ENCODE measurements at regions not wholly inside any gene's neighbourhood (a gene's known extent, or its start where the extent isn't known, plus 50 kb on each side); places are given as distances from the start of the nearest gene placed in this dataset.

GRCh38 chr22:47374901-47375575 is 612.6 kb downstream of the TBC1D22A start:
- no peaks in the 10 kb centered on the region for H3K27me3 ChIP-seq
- TF ChIP-seq CTCF (IDR thresholded peaks at IDR 0.05; ENCODE audit: low read depth, low read length): no peak

GRCh38 chr22:47374273-47374771 is 611.9 kb downstream of the TBC1D22A start:
- Histone ChIP-seq H3K36me3 (no peaks in the 10 kb centered on the region), H3K4me3 (no peak overlapping the region), H3K4me1 (ENCODE audit: low read depth) (no peaks in the 10 kb centered on the region), H3K27ac (no peak overlapping the region), H3K9me3 (ENCODE audit: low read depth) (no peaks in the 10 kb centered on the region), H3K27me3 (no peaks in the 10 kb centered on the region)
- no peak for DNase-seq (ENCODE audit: low read depth in 1 of 2, low spot score in 1 of 2)
- no peak for TF ChIP-seq CTCF (IDR thresholded peaks at IDR 0.05; ENCODE audit: low read depth, low read length)

More at GRCh38 chr22:47374901-47375575, 612.6 kb downstream of the TBC1D22A start:
- Histone ChIP-seq H3K4me3 (no peak overlapping the region), H3K9me3 (ENCODE audit: low read depth) (no peaks in the 10 kb centered on the region), H3K36me3 (no peaks in the 10 kb centered on the region), H3K4me1 (ENCODE audit: low read depth) (no peaks in the 10 kb centered on the region), H3K27ac (no peak overlapping the region)
- no peak for DNase-seq (ENCODE audit: low read depth in 1 of 2, low spot score in 1 of 2)

GRCh38 chr22:47373648-47374272 is 611.3 kb downstream of the TBC1D22A start:
- H3K27ac ChIP-seq: no peak overlapping the region
- DNase-seq (ENCODE audit: low read depth in 1 of 2, low spot score in 1 of 2): no peak
- no peaks in the 10 kb centered on the region for H3K36me3 ChIP-seq
- no peaks in the 10 kb centered on the region for H3K27me3 ChIP-seq
- TF ChIP-seq CTCF (IDR thresholded peaks at IDR 0.05; ENCODE audit: low read depth, low read length): no peak
- H3K4me1 ChIP-seq (ENCODE audit: low read depth): no peaks in the 10 kb centered on the region
- no peak overlapping the region for H3K4me3 ChIP-seq
- H3K9me3 ChIP-seq (ENCODE audit: low read depth): no peaks in the 10 kb centered on the region

- Histone ChIP-seq H3K27ac (no peak overlapping the region), H3K4me3 (no peak overlapping the region), H3K4me1 (ENCODE audit: low read depth) (no peaks in the 10 kb centered on the region), H3K27me3 (no peaks in the 10 kb centered on the region), H3K36me3 (no peaks in the 10 kb centered on the region), H3K9me3 (ENCODE audit: low read depth) (no peaks in the 10 kb centered on the region)
- TF ChIP-seq CTCF (IDR thresholded peaks at IDR 0.05; ENCODE audit: low read depth, low read length): no peak
- DNase-seq (ENCODE audit: low read depth in 1 of 2, low spot score in 1 of 2): no peak
Measured at GRCh38 chr22:47372596-47373385, 610.3 kb downstream of the TBC1D22A start.

- peaks cover 2% of the 10 kb centered on the region for H3K9me3 ChIP-seq (ENCODE audit: low read depth)
- no peak for TF ChIP-seq CTCF (IDR thresholded peaks at IDR 0.05; ENCODE audit: low read depth, low read length)
- H3K36me3 ChIP-seq: no peaks in the 10 kb centered on the region
- DNase-seq (ENCODE audit: low read depth in 1 of 2, low spot score in 1 of 2): no peak
- no peaks in the 10 kb centered on the region for H3K4me1 ChIP-seq (ENCODE audit: low read depth)
- H3K4me3 ChIP-seq: no peak overlapping the region
- no peak overlapping the region for H3K27ac ChIP-seq
- H3K27me3 ChIP-seq: no peaks in the 10 kb centered on the region
Measured at GRCh38 chr22:47372111-47372581, 609.7 kb downstream of the TBC1D22A start.
